HFFc6 (cell line): ENCODE measurements at regions not wholly inside any gene's neighbourhood (a gene's known extent, or its start where the extent isn't known, plus 50 kb on each side); places are given as distances from the start of the nearest gene placed in this dataset.
A peak's percentile ranks its signal among the peaks of the same experiment; 100 is the strongest.

ENCODE experiments used
- DNase-seq: peaks from one replicate; pipeline ENCODE4 v3.0.0-alpha.2; 2018
- H3K27ac Mint-ChIP-seq: 2 replicates; pipeline ENCODE4 v1.8.0; 2020; ENCODE audit warnings: mild to moderate bottlenecking, mixed read lengths
- H3K27me3 Mint-ChIP-seq: 2 replicates; pipeline ENCODE4 v1.8.0; 2021; ENCODE audit warnings: mild to moderate bottlenecking, moderate library complexity, mixed read lengths; ENCODE audit not compliant: insufficient read depth
- H3K36me3 Mint-ChIP-seq: 2 replicates; pipeline ENCODE4 v1.8.0; 2021; ENCODE audit warnings: low read depth, mixed read lengths
- H3K4me1 Mint-ChIP-seq: 2 replicates; pipeline ENCODE4 v1.8.0; 2020; ENCODE audit warnings: low read depth, mixed read lengths
- H3K4me3 Mint-ChIP-seq: 2 replicates; pipeline ENCODE4 v1.8.0; 2020; ENCODE audit warnings: mild to moderate bottlenecking, moderate library complexity, mixed read lengths
- H3K9me3 Mint-ChIP-seq: 2 replicates; pipeline ENCODE4 v1.8.0; 2020; ENCODE audit warnings: mild to moderate bottlenecking, mixed read lengths
- CTCF ChIP-seq: fragments of 200-600 bp; sonication (generic); IDR thresholded peaks from 2 replicates; pipeline ENCODE4 v1.5.0; 2021; ENCODE audit warnings: antibody characterized with exemption, mild to moderate bottlenecking

- Mint-ChIP-seq H3K27ac (peak overlapping the region; percentile 16; the same call in 1 of the 2 replicates), H3K4me1 (peaks cover 37% of the 10 kb centered on the region), H3K4me3 (no peak overlapping the region), H3K27me3 (no peaks in the 10 kb centered on the region), H3K9me3 (no peaks in the 10 kb centered on the region), H3K36me3 (no peaks in the 10 kb centered on the region)
- no peak for TF ChIP-seq CTCF
- no peak for DNase-seq
Measured at GRCh38 chr12:105916760-105917039, 222.1 kb downstream of the NUAK1 start.

- Mint-ChIP-seq H3K27ac (no peak overlapping the region), H3K36me3 (no peaks in the 10 kb centered on the region), H3K27me3 (no peaks in the 10 kb centered on the region), H3K4me1 (peaks cover 53% of the 10 kb centered on the region), H3K9me3 (no peaks in the 10 kb centered on the region), H3K4me3 (no peak overlapping the region)
- TF ChIP-seq CTCF = no peak
- DNase-seq = no peak
Measured at GRCh38 chr12:105920161-105920684, 218.5 kb downstream of the NUAK1 start.

GRCh38 chr12:105921055-105921454, 217.7 kb downstream of the NUAK1 start:
- Mint-ChIP-seq H3K4me3 (no peak overlapping the region), H3K27ac (no peak overlapping the region), H3K27me3 (no peaks in the 10 kb centered on the region), H3K4me1 (peaks cover 52% of the 10 kb centered on the region), H3K9me3 (no peaks in the 10 kb centered on the region), H3K36me3 (no peaks in the 10 kb centered on the region)
- TF ChIP-seq CTCF = no peak
- no peak for DNase-seq

GRCh38 chr12:105921872-105922669, 216.7 kb downstream of the NUAK1 start:
- peaks cover under 1% of the 10 kb centered on the region for H3K36me3 Mint-ChIP-seq
- H3K27ac Mint-ChIP-seq = peak overlapping the region; percentile 76
- DNase-seq = no peak
- H3K4me3 Mint-ChIP-seq = no peak overlapping the region
- H3K4me1 Mint-ChIP-seq = peaks cover 41% of the 10 kb centered on the region
- no peaks in the 10 kb centered on the region for H3K9me3 Mint-ChIP-seq
- no peaks in the 10 kb centered on the region for H3K27me3 Mint-ChIP-seq
- TF ChIP-seq CTCF = no peak

GRCh38 chr12:105922670-105923102, 216.1 kb downstream of the NUAK1 start:
- peak; percentile 76 for DNase-seq
- peak overlapping the region; percentile 76 for H3K27ac Mint-ChIP-seq
- H3K9me3 Mint-ChIP-seq = no peaks in the 10 kb centered on the region
- H3K36me3 Mint-ChIP-seq = peaks cover 6% of the 10 kb centered on the region
- H3K4me3 Mint-ChIP-seq = peak overlapping the region; percentile 18
- no peaks in the 10 kb centered on the region; the same call in 1 of the 2 replicates for H3K27me3 Mint-ChIP-seq
- peaks cover 36% of the 10 kb centered on the region for H3K4me1 Mint-ChIP-seq
- no peak for TF ChIP-seq CTCF
